ENCODE measurements at regions not wholly inside any gene's neighbourhood (a gene's known extent, or its start where the extent isn't known, plus 50 kb on each side); places are given as distances from the start of the nearest gene placed in this dataset.

DNA sequence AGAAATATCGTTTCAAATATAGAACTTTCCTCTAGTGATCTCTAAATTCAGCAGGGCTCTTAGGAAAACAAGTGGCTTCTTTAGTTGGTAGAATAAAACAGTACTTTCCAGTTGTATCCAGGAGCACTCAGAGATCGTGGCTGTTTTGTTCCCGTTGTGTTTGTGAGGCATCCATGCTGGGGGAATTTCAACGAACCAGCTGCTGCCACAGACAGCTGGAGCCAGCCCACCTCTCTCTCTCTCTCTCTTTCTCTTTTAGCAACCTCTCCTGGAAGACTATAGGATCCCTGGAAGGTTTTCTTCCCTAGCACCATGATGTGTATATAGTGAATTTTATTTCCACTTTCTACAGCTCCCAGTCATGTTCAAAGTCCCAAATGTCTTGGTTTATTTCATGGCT lies 1116.0 kb upstream of the SEMA6A start:
- Mint-ChIP-seq H3K27me3 (ENCODE audit: insufficient read depth, low read depth, poor library complexity) (peaks cover 2% of the 10 kb centered on the region), H3K27ac (no peak overlapping the region), H3K4me3 (no peak overlapping the region), H3K9me3 (no peaks in the 10 kb centered on the region), H3K36me3 (ENCODE audit: low read depth) (no peaks in the 10 kb centered on the region), H3K4me1 (no peaks in the 10 kb centered on the region)
- no peak for TF ChIP-seq ZNF114 (CRISPR knock-in tag; IDR thresholded peaks at IDR 0.05)
- no peak for TF ChIP-seq CREB1 (CRISPR knock-in tag; IDR thresholded peaks at IDR 0.05; ENCODE audit: low read depth)
- TF ChIP-seq, protein P1, sequence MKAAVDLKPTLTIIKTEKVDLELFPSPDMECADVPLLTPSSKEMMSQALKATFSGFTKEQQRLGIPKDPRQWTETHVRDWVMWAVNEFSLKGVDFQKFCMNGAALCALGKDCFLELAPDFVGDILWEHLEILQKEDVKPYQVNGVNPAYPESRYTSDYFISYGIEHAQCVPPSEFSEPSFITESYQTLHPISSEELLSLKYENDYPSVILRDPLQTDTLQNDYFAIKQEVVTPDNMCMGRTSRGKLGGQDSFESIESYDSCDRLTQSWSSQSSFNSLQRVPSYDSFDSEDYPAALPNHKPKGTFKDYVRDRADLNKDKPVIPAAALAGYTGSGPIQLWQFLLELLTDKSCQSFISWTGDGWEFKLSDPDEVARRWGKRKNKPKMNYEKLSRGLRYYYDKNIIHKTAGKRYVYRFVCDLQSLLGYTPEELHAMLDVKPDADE (IDR thresholded peaks at IDR 0.05): no peak
- no peak for TF ChIP-seq STAT1 (IDR thresholded peaks at IDR 0.05; ENCODE audit: unreplicated experiment)
- TF ChIP-seq, protein P2, sequence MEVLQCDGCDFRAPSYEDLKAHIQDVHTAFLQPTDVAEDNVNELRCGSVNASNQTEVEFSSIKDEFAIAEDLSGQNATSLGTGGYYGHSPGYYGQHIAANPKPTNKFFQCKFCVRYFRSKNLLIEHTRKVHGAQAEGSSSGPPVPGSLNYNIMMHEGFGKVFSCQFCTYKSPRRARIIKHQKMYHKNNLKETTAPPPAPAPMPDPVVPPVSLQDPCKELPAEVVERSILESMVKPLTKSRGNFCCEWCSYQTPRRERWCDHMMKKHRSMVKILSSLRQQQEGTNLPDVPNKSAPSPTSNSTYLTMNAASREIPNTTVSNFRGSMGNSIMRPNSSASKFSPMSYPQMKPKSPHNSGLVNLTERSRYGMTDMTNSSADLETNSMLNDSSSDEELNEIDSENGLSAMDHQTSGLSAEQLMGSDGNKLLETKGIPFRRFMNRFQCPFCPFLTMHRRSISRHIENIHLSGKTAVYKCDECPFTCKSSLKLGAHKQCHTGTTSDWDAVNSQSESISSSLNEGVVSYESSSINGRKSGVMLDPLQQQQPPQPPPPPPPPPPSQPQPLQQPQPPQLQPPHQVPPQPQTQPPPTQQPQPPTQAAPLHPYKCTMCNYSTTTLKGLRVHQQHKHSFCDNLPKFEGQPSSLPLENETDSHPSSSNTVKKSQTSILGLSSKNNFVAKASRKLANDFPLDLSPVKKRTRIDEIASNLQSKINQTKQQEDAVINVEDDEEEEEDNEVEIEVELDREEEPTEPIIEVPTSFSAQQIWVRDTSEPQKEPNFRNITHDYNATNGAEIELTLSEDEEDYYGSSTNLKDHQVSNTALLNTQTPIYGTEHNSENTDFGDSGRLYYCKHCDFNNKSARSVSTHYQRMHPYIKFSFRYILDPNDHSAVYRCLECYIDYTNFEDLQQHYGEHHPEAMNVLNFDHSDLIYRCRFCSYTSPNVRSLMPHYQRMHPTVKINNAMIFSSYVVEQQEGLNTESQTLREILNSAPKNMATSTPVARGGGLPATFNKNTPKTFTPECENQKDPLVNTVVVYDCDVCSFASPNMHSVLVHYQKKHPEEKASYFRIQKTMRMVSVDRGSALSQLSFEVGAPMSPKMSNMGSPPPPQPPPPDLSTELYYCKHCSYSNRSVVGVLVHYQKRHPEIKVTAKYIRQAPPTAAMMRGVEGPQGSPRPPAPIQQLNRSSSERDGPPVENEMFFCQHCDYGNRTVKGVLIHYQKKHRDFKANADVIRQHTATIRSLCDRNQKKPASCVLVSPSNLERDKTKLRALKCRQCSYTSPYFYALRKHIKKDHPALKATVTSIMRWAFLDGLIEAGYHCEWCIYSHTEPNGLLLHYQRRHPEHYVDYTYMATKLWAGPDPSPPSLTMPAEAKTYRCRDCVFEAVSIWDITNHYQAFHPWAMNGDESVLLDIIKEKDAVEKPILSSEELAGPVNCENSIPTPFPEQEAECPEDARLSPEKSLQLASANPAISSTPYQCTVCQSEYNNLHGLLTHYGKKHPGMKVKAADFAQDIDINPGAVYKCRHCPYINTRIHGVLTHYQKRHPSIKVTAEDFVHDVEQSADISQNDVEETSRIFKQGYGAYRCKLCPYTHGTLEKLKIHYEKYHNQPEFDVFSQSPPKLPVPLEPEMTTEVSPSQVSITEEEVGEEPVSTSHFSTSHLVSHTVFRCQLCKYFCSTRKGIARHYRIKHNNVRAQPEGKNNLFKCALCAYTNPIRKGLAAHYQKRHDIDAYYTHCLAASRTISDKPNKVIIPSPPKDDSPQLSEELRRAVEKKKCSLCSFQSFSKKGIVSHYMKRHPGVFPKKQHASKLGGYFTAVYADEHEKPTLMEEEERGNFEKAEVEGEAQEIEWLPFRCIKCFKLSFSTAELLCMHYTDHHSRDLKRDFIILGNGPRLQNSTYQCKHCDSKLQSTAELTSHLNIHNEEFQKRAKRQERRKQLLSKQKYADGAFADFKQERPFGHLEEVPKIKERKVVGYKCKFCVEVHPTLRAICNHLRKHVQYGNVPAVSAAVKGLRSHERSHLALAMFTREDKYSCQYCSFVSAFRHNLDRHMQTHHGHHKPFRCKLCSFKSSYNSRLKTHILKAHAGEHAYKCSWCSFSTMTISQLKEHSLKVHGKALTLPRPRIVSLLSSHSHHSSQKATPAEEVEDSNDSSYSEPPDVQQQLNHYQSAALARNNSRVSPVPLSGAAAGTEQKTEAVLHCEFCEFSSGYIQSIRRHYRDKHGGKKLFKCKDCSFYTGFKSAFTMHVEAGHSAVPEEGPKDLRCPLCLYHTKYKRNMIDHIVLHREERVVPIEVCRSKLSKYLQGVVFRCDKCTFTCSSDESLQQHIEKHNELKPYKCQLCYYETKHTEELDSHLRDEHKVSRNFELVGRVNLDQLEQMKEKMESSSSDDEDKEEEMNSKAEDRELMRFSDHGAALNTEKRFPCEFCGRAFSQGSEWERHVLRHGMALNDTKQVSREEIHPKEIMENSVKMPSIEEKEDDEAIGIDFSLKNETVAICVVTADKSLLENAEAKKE (CRISPR knock-in tag; IDR thresholded peaks at IDR 0.05): no peak
- no peak for TF ChIP-seq JUNB (IDR thresholded peaks at IDR 0.05; ENCODE audit: unreplicated experiment)
- TF ChIP-seq POLR2AphosphoS5 (IDR thresholded peaks at IDR 0.05; ENCODE audit: low read depth): no peak
- no peak for TF ChIP-seq EZH2 (IDR thresholded peaks at IDR 0.05; ENCODE audit: low read depth, unreplicated experiment)
- TF ChIP-seq, protein P3, sequence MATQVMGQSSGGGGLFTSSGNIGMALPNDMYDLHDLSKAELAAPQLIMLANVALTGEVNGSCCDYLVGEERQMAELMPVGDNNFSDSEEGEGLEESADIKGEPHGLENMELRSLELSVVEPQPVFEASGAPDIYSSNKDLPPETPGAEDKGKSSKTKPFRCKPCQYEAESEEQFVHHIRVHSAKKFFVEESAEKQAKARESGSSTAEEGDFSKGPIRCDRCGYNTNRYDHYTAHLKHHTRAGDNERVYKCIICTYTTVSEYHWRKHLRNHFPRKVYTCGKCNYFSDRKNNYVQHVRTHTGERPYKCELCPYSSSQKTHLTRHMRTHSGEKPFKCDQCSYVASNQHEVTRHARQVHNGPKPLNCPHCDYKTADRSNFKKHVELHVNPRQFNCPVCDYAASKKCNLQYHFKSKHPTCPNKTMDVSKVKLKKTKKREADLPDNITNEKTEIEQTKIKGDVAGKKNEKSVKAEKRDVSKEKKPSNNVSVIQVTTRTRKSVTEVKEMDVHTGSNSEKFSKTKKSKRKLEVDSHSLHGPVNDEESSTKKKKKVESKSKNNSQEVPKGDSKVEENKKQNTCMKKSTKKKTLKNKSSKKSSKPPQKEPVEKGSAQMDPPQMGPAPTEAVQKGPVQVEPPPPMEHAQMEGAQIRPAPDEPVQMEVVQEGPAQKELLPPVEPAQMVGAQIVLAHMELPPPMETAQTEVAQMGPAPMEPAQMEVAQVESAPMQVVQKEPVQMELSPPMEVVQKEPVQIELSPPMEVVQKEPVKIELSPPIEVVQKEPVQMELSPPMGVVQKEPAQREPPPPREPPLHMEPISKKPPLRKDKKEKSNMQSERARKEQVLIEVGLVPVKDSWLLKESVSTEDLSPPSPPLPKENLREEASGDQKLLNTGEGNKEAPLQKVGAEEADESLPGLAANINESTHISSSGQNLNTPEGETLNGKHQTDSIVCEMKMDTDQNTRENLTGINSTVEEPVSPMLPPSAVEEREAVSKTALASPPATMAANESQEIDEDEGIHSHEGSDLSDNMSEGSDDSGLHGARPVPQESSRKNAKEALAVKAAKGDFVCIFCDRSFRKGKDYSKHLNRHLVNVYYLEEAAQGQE (IDR thresholded peaks at IDR 0.05; ENCODE audit: unreplicated experiment): no peak
- no peak for TF ChIP-seq NANOG (IDR thresholded peaks at IDR 0.05; ENCODE audit: borderline replicate concordance)
- no peak for TF ChIP-seq ZNF331 (CRISPR knock-in tag; IDR thresholded peaks at IDR 0.05; ENCODE audit: low read depth)
- TF ChIP-seq, protein P4, sequence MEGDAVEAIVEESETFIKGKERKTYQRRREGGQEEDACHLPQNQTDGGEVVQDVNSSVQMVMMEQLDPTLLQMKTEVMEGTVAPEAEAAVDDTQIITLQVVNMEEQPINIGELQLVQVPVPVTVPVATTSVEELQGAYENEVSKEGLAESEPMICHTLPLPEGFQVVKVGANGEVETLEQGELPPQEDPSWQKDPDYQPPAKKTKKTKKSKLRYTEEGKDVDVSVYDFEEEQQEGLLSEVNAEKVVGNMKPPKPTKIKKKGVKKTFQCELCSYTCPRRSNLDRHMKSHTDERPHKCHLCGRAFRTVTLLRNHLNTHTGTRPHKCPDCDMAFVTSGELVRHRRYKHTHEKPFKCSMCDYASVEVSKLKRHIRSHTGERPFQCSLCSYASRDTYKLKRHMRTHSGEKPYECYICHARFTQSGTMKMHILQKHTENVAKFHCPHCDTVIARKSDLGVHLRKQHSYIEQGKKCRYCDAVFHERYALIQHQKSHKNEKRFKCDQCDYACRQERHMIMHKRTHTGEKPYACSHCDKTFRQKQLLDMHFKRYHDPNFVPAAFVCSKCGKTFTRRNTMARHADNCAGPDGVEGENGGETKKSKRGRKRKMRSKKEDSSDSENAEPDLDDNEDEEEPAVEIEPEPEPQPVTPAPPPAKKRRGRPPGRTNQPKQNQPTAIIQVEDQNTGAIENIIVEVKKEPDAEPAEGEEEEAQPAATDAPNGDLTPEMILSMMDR (conservative IDR thresholded peaks at IDR 0.05; ENCODE audit: low read depth in 2 of 2): no peak
- TF ChIP-seq EZH2phosphoT487 (IDR thresholded peaks at IDR 0.05; ENCODE audit: unreplicated experiment): no peak
- Histone ChIP-seq H3K4me1 (ENCODE audit: insufficient read depth) (no peaks in the 10 kb centered on the region), H3F3A (replicated peaks; ENCODE audit: low read depth) (no peaks in the 10 kb centered on the region), H2AFZ (0 out of 2 replicates have a peak overlapping the region, but pooled peaks have one; percentile 76), H3K79me2 (replicated peaks; ENCODE audit: insufficient read depth) (no peaks in the 10 kb centered on the region), H3K27ac (ENCODE audit: low read depth) (no peak overlapping the region), H3K4me2 (no peak overlapping the region), H3K4me3 (no peak overlapping the region), H3K36me3 (ENCODE audit: insufficient read depth) (no peaks in the 10 kb centered on the region), H3K27me3 (ENCODE audit: insufficient read depth) (no peaks in the 10 kb centered on the region), H4K20me1 (replicated peaks; ENCODE audit: insufficient read depth) (no peaks in the 10 kb centered on the region), H3K9me2 (ENCODE audit: insufficient read depth) (peaks cover 13% of the 10 kb centered on the region; the same call in 1 of the 2 replicates)
- DNase-seq (ENCODE audit: low spot score) (no peak), ATAC-seq (no peak)

Data from GM23338 (cell line).